NT2/D1 (cell line): ENCODE measurements at regions not wholly inside any gene's neighbourhood (a gene's known extent, or its start where the extent isn't known, plus 50 kb on each side); places are given as distances from the start of the nearest gene placed in this dataset.

Source experiments
- YY1 ChIP-seq: IDR thresholded peaks from 2 replicates; pipeline ENCODE4 v1.6.1; 2011; ENCODE audit not compliant: insufficient read length, insufficient read depth
- ZNF274 ChIP-seq: IDR thresholded peaks from 2 replicates; pipeline ENCODE4 v1.6.1; 2011; ENCODE audit warnings: mild to moderate bottlenecking, low read depth, low read length

GRCh38 chr22:26981541-26981940, 324.2 kb downstream of the MIAT start:
- TF ChIP-seq ZNF274 (no peak), YY1 (no peak)
